ENCODE measurements at regions not wholly inside any gene's neighbourhood (a gene's known extent, or its start where the extent isn't known, plus 50 kb on each side); places are given as distances from the start of the nearest gene placed in this dataset.

DNA sequence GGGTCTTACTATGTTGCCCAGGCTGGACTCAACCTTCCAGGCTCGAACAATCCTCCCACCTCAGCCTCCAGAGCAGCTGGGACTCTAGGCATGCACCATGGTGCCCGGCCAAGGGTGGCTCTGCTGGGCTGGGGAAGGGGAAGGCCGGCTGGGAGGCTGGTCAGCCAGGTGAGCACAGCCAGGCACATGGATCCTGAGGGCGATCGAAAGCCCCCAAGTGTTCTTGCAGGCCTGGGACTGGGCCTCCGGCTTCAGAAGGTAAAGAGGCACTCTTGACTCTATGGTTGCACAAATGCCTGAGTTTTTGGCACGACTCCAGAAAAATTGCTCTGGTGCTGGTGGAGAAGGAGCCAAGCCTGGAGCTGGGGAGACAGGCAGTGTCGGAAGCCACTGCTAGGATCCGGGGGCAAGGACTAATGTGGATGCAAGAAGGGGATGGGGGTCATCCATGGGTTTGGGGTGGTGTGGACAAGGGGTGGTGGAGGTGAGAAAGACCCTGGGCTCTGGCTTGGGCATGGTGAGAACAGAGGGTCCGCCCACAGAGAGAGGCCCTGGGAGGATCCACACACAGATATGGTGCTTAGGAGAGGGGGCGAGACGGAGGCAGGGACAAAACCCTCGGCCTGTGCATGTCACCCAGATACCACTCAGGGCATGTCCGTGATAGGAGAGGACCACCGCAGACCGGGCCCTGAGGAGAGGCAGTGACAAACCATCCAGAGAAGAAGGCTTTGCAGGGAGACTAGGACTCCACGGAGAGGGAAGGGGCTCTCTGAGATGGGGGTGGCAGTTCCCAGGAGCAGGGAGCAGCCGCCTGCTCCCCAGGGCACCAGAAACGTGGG lies 51.1 kb upstream of the COL5A1 start:
- no peak for DNase-seq

GRCh38 chr9:134591082-134591571 lies 50.5 kb upstream of the COL5A1 start:
- no peak for DNase-seq

GRCh38 chr9:134591573-134591981 lies 50.0 kb upstream of the COL5A1 start:
- no peak for DNase-seq

Measured in NCI-H1694 (cell line).